Lower lobe of right lung (tissue), 2 donors: ENCODE measurements at regions not wholly inside any gene's neighbourhood (a gene's known extent, or its start where the extent isn't known, plus 50 kb on each side); places are given as distances from the start of the nearest gene placed in this dataset.
"Not testable (repeated sequence)": the region's sequence is repeated elsewhere in the genome, so short reads cannot be mapped to it uniquely, and the experiment has no call there.

Source experiments
- ATAC-seq, 2 donors: fragments of 200-7000 bp; cut with Tn5 transposase; one replicate each; pipeline ENCODE4 v1.9.1; 2020 to 2022; ENCODE audit warnings: mild to moderate bottlenecking in 2 of 2, moderate library complexity in 2 of 2
- DNase-seq: peaks from one replicate; pipeline ENCODE4 v3.0.0-alpha.2; 2020
- H3K27ac ChIP-seq: fragments of 200-600 bp; one replicate; pipeline ENCODE4 v1.8.0; 2022
- H3K27me3 ChIP-seq: fragments of 200-600 bp; one replicate; pipeline ENCODE4 v1.8.0; 2022; ENCODE audit warnings: low read depth
- H3K36me3 ChIP-seq: fragments of 200-600 bp; one replicate; pipeline ENCODE4 v1.8.0; 2022; ENCODE audit warnings: mild to moderate bottlenecking
- H3K4me1 ChIP-seq: fragments of 200-600 bp; one replicate; pipeline ENCODE4 v1.8.0; 2022
- H3K4me3 ChIP-seq: fragments of 200-600 bp; one replicate; pipeline ENCODE4 v1.8.0; 2022; ENCODE audit warnings: mild to moderate bottlenecking
- H3K9me3 ChIP-seq: fragments of 200-600 bp; one replicate; pipeline ENCODE4 v1.8.0; 2022
- CTCF ChIP-seq: fragments of 200-600 bp; IDR thresholded peaks from one replicate; pipeline ENCODE4 v1.8.0; 2022; ENCODE audit warnings: antibody characterized with exemption, mild to moderate bottlenecking
- intact Hi-C: fragments of 100-400 bp; cut with DNase I; formaldehyde crosslinking; loops from one replicate; pipeline ENCODE4 v1.11.0; 2022
- donor health status: DM: no; HTN: yes; CAD: no; lungs with severe emphysema.

- no peaks in the 10 kb centered on the region for H3K36me3 ChIP-seq
- no peaks in the 10 kb centered on the region for H3K9me3 ChIP-seq
- H3K4me1 ChIP-seq = no peaks in the 10 kb centered on the region
- DNase-seq (no peak), ATAC-seq (no peak)
- no peak overlapping the region for H3K4me3 ChIP-seq
- no peak for TF ChIP-seq CTCF
- no peaks in the 10 kb centered on the region for H3K27me3 ChIP-seq
- intact Hi-C loops = no loop called here
- H3K27ac ChIP-seq = no peak overlapping the region
These were observed 69.2 kb upstream of the MAML3 start for GRCh38 chr4:140223056-140223810.

DNA sequence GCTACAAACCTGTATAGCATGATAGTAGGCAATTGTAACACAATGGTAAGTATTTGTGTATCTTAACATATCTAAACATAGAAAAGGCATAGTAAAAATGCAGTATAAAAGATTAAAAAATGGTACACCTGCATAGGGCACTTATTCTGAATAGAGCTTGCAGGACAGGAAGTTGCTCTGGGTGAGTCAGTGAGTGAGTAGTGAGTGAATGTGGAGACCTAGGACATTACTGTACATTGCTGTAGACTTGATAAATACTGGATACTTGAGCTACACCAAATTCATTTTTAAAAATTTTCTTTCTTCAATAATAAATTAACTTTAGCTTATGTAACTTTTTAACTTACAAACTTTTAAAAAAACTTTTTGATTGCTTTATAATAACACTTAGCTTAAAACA lies 68.2 kb upstream of the MAML3 start:
- TF ChIP-seq CTCF = no peak
- intact Hi-C loops = no loop called here
- ATAC-seq (no peak), DNase-seq (no peak)
- Histone ChIP-seq H3K4me1 (no peaks in the 10 kb centered on the region), H3K9me3 (no peaks in the 10 kb centered on the region), H3K27me3 (no peaks in the 10 kb centered on the region), H3K4me3 (no peak overlapping the region), H3K27ac (no peak overlapping the region), H3K36me3 (no peaks in the 10 kb centered on the region)

DNA sequence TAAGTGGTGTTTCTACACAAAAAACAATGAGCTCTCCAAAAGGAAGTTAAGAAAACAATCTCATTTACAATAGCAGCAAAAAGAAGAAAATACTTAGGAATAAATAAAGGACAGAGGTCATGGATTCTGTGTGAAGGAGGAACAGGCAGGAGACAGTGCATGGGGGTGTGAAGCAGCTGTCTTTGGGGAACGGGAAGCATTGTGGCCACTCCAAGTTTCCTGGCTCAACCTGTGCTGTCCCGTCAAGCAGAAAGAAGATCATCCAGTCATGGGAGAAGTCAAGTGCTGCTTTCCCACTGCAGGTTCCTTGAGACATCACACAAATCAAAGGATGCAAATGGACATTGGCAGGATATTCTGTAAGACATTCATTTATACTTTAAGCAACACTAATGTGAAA lies 66.1 kb upstream of the MAML3 start:
- intact Hi-C loops = no loop called here
- TF ChIP-seq CTCF = no peak
- H3K4me3 ChIP-seq = no peak overlapping the region
- ATAC-seq (no peak), DNase-seq (no peak)
- H3K27ac ChIP-seq = no peak overlapping the region
- H3K9me3 ChIP-seq = no peaks in the 10 kb centered on the region
- no peaks in the 10 kb centered on the region for H3K36me3 ChIP-seq
- H3K4me1 ChIP-seq = no peaks in the 10 kb centered on the region
- no peaks in the 10 kb centered on the region for H3K27me3 ChIP-seq

GRCh38 chr4:140219567-140219966 lies 65.6 kb upstream of the MAML3 start:
- Histone ChIP-seq H3K9me3 (no peaks in the 10 kb centered on the region), H3K27me3 (no peaks in the 10 kb centered on the region), H3K27ac (no peak overlapping the region), H3K36me3 (no peaks in the 10 kb centered on the region), H3K4me1 (no peaks in the 10 kb centered on the region), H3K4me3 (no peak overlapping the region)
- no peak for TF ChIP-seq CTCF
- no peak for DNase-seq
- ATAC-seq = no peak
- intact Hi-C loops = no loop called here

DNA sequence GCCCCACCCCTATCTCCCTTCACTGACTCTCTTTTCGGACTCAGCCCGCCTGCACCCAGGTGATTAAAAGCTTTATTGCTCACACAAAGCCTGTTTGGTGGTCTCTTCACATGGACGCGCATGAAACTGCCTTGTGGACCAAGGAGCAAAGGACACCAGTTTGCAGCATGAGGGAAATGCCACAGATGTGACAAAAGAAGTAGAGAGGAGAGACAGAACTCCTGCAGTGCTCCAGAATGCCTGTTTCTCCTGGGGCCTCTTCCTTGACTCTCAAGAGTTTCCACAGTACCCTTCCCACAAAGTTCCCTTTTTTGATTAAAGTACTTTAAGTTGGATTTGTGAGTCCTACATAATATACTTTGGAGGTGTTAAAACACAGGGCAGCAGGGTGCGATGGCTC lies 65.1 kb upstream of the MAML3 start:
- H3K27me3 ChIP-seq, H3K36me3 ChIP-seq, DNase-seq, H3K4me1 ChIP-seq, intact Hi-C loops, H3K27ac ChIP-seq, H3K4me3 ChIP-seq, H3K9me3 ChIP-seq, ATAC-seq: not testable (repeated sequence)

DNA sequence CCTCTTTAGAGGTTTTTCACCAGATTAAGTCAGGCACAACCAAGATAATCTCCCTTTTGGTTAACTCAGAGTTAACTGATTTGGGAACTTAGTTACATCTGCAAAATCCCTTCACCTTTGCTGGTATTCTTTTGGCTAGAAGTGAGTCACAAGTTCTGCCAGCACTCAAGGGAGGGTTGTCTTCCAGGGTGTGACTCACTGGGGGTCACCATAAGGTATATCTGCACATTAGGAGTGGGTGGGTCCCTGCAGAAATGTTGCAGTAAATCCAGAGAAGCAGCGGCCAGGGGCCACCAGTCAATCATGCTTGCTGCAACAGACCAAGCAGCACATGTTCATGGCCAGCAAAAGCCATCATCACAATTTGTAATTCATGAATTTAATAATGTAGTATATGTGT lies 59.8 kb upstream of the MAML3 start:
- Histone ChIP-seq H3K4me1 (no peaks in the 10 kb centered on the region), H3K27me3 (no peaks in the 10 kb centered on the region), H3K36me3 (no peaks in the 10 kb centered on the region), H3K4me3 (no peak overlapping the region), H3K9me3 (no peaks in the 10 kb centered on the region), H3K27ac (no peak overlapping the region)
- intact Hi-C loops = no loop called here
- DNase-seq (no peak), ATAC-seq (no peak)
- no peak for TF ChIP-seq CTCF
